GM23338 (cell line): ENCODE measurements at regions not wholly inside any gene's neighbourhood (a gene's known extent, or its start where the extent isn't known, plus 50 kb on each side); places are given as distances from the start of the nearest gene placed in this dataset.

Experiments
- ATAC-seq: fragments of 200-7000 bp; cut with Tn5 transposase; 3 replicates; pipeline ENCODE4 v1.9.1; 2020
- DNase-seq: peaks from one replicate; pipeline ENCODE4 v3.0.0-alpha.2; 2015; ENCODE audit warnings: low spot score
- H2AFZ ChIP-seq: fragments of 200-600 bp; sonication (generic); 2 replicates; pipeline ENCODE4 v1.8.0; 2016; ENCODE audit warnings: antibody characterized with exemption, mild to moderate bottlenecking, moderate library complexity
- H3F3A ChIP-seq: fragments of 200-600 bp; sonication (generic); replicated peaks from 2 replicates; pipeline ENCODE4 v1.8.0; 2017; ENCODE audit warnings: antibody characterized with exemption, mixed run types, low read depth
- H3K27ac ChIP-seq: fragments of 200-600 bp; sonication (generic); 2 replicates; pipeline ENCODE4 v1.6.1; 2016; ENCODE audit warnings: low read depth
- H3K27me3 ChIP-seq: fragments of 200-600 bp; sonication (generic); 2 replicates; pipeline ENCODE4 v1.8.0; 2016; ENCODE audit warnings: mild to moderate bottlenecking, mixed run types, moderate library complexity; ENCODE audit not compliant: insufficient read depth
- H3K36me3 ChIP-seq: fragments of 200-600 bp; sonication (generic); 2 replicates; pipeline ENCODE4 v1.8.0; 2016; ENCODE audit warnings: mild to moderate bottlenecking; ENCODE audit not compliant: insufficient read depth
- H3K4me1 ChIP-seq: fragments of 200-600 bp; sonication (generic); 2 replicates; pipeline ENCODE4 v1.8.0; 2016; ENCODE audit warnings: mild to moderate bottlenecking, moderate library complexity; ENCODE audit not compliant: insufficient read depth
- H3K4me2 ChIP-seq: fragments of 200-600 bp; sonication (generic); 2 replicates; pipeline ENCODE4 v1.7.1; 2017; ENCODE audit warnings: mixed run types
- H3K4me3 ChIP-seq: fragments of 200-600 bp; sonication (generic); 2 replicates; pipeline ENCODE4 v1.6.1; 2016; ENCODE audit warnings: mixed run types
- H3K79me2 ChIP-seq: fragments of 200-600 bp; sonication (generic); replicated peaks from 2 replicates; pipeline ENCODE4 v1.8.0; 2017; ENCODE audit warnings: mild to moderate bottlenecking; ENCODE audit not compliant: insufficient read depth
- H3K9me2 ChIP-seq: fragments of 200-600 bp; sonication (generic); 2 replicates; pipeline ENCODE4 v1.8.0; 2017; ENCODE audit not compliant: insufficient read depth
- H4K20me1 ChIP-seq: fragments of 200-600 bp; sonication (generic); replicated peaks from 2 replicates; pipeline ENCODE4 v1.8.0; 2017; ENCODE audit warnings: mild to moderate bottlenecking; ENCODE audit not compliant: insufficient read depth
- H3K27ac Mint-ChIP-seq: 2 replicates; pipeline ENCODE4 v1.8.0; 2020; ENCODE audit warnings: inconsistent platforms, mild to moderate bottlenecking, moderate library complexity, mixed read lengths
- H3K27me3 Mint-ChIP-seq: 3 replicates; pipeline ENCODE4 v1.8.0; 2022; ENCODE audit warnings: low read depth, mild to moderate bottlenecking, moderate library complexity, mixed read lengths, inconsistent platforms; ENCODE audit not compliant: insufficient read depth, poor library complexity
- H3K36me3 Mint-ChIP-seq: 3 replicates; pipeline ENCODE4 v1.8.0; 2021; ENCODE audit warnings: low read depth, mild to moderate bottlenecking, inconsistent platforms, moderate library complexity, mixed read lengths
- H3K4me1 Mint-ChIP-seq: 3 replicates; pipeline ENCODE4 v1.8.0; 2020; ENCODE audit warnings: mild to moderate bottlenecking, inconsistent platforms, mixed read lengths
- H3K4me3 Mint-ChIP-seq: 3 replicates; pipeline ENCODE4 v1.8.0; 2021; ENCODE audit warnings: moderate library complexity, mild to moderate bottlenecking, inconsistent platforms, mixed read lengths
- H3K9me3 Mint-ChIP-seq: 3 replicates; pipeline ENCODE4 v1.8.0; 2020; ENCODE audit warnings: moderate library complexity, mild to moderate bottlenecking, inconsistent platforms, mixed read lengths
- CREB1 ChIP-seq: fragments of 250-450 bp; sonication (Bioruptor Pico); IDR thresholded peaks from 2 replicates; pipeline ENCODE4 v1.5.0; 2020; ENCODE audit warnings: low read depth, mild to moderate bottlenecking, moderate library complexity
- CTCF ChIP-seq, 2 experiments: fragments of 200-600 bp in 1 of 2; sonication (generic) in 1 of 2; conservative IDR thresholded peaks; 2 replicates each; pipeline versions ENCODE4 v1.5.1 to v1.6.1; 2016 to 2017; ENCODE audit warnings: antibody characterized with exemption in 2 of 2, low read depth in 2 of 2, mild to moderate bottlenecking in 2 of 2, moderate library complexity in 1 of 2
- ETS1 ChIP-seq: IDR thresholded peaks from 2 replicates; pipeline ENCODE4 v1.6.1; 2016; ENCODE audit warnings: antibody characterized with exemption
- EZH2 ChIP-seq: fragments of 200-600 bp; sonication (generic); IDR thresholded peaks from one replicate; pipeline ENCODE4 v1.8.0; 2017; ENCODE audit warnings: antibody characterized with exemption, mild to moderate bottlenecking, low read depth; ENCODE audit not compliant: unreplicated experiment
- EZH2phosphoT487 ChIP-seq: fragments of 200-600 bp; sonication (generic); IDR thresholded peaks from one replicate; pipeline ENCODE4 v1.8.1; 2018; ENCODE audit warnings: antibody characterized with exemption; ENCODE audit not compliant: unreplicated experiment
- JUNB ChIP-seq: IDR thresholded peaks from one replicate; pipeline ENCODE4 v1.6.1; 2016; ENCODE audit warnings: antibody characterized with exemption; ENCODE audit not compliant: unreplicated experiment
- NANOG ChIP-seq: IDR thresholded peaks from 2 replicates; pipeline ENCODE4 v1.6.1; 2016; ENCODE audit warnings: antibody characterized with exemption, borderline replicate concordance
- POLR2AphosphoS5 ChIP-seq: IDR thresholded peaks from 2 replicates; pipeline ENCODE4 v1.6.1; 2016; ENCODE audit warnings: antibody characterized with exemption, low read depth
- REST ChIP-seq: IDR thresholded peaks from one replicate; pipeline ENCODE4 v1.6.1; 2018; ENCODE audit warnings: antibody characterized with exemption; ENCODE audit not compliant: unreplicated experiment
- STAT1 ChIP-seq: IDR thresholded peaks from one replicate; pipeline ENCODE4 v1.6.1; 2016; ENCODE audit warnings: antibody characterized with exemption; ENCODE audit not compliant: unreplicated experiment
- ZNF114 ChIP-seq: fragments of 250-450 bp; sonication (Bioruptor Pico); IDR thresholded peaks from 2 replicates; pipeline ENCODE4 v1.5.0; 2020; ENCODE audit warnings: mild to moderate bottlenecking, moderate library complexity
- ZNF331 ChIP-seq: fragments of 250-450 bp; sonication (Bioruptor Pico); IDR thresholded peaks from 2 replicates; pipeline ENCODE4 v1.5.0; 2020; ENCODE audit warnings: low read depth, mild to moderate bottlenecking, moderate library complexity
- ZNF462 ChIP-seq: fragments of 250-450 bp; sonication (Bioruptor Pico); IDR thresholded peaks from 2 replicates; pipeline ENCODE4 v1.5.0; 2020; ENCODE audit warnings: mild to moderate bottlenecking, moderate library complexity

- Mint-ChIP-seq H3K9me3 (no peaks in the 10 kb centered on the region), H3K4me1 (no peaks in the 10 kb centered on the region), H3K4me3 (no peak overlapping the region), H3K27me3 (no peaks in the 10 kb centered on the region), H3K36me3 (no peaks in the 10 kb centered on the region), H3K27ac (no peak overlapping the region)
- TF ChIP-seq EZH2 (no peak), ZNF331 (CRISPR knock-in tag) (no peak), CTCF (conservative IDR thresholded peaks at IDR 0.05; ENCODE audit: low read depth in 2 of 2) (no peak), STAT1 (no peak), ZNF462 (CRISPR knock-in tag) (no peak), EZH2phosphoT487 (no peak), JUNB (no peak), CREB1 (CRISPR knock-in tag) (no peak), NANOG (no peak), REST (no peak), ETS1 (no peak), POLR2AphosphoS5 (no peak), ZNF114 (CRISPR knock-in tag) (no peak)
- H3K9me2 ChIP-seq: no peaks in the 10 kb centered on the region
- no peaks in the 10 kb centered on the region for H3K4me1 ChIP-seq
- no peak overlapping the region for H2AFZ ChIP-seq
- H4K20me1 ChIP-seq: no peaks in the 10 kb centered on the region
- ATAC-seq: no peak
- no peaks in the 10 kb centered on the region for H3K36me3 ChIP-seq
- H3K4me3 ChIP-seq: no peak overlapping the region
- no peaks in the 10 kb centered on the region for H3K79me2 ChIP-seq
- DNase-seq: no peak
- no peaks in the 10 kb centered on the region for H3F3A ChIP-seq
- no peaks in the 10 kb centered on the region for H3K27me3 ChIP-seq
- H3K4me2 ChIP-seq: no peak overlapping the region
- no peak overlapping the region for H3K27ac ChIP-seq
Observed at GRCh38 chr5:103466495-103466894, 96.1 kb downstream of the NUDT12 start.
